WTC11 (cell line): ENCODE measurements at regions not wholly inside any gene's neighbourhood (a gene's known extent, or its start where the extent isn't known, plus 50 kb on each side); places are given as distances from the start of the nearest gene placed in this dataset.

ENCODE experiments used
- ATAC-seq: fragments of 200-7000 bp; cut with Tn5 transposase; 2 replicates; pipeline ENCODE4 v1.10.0; 2021; ENCODE audit warnings: mild to moderate bottlenecking, moderate library complexity
- CTCF ChIA-PET: fragments of 300-600 bp; sonication (Branson Sonifier 250); formaldehyde crosslinking; loops from one replicate; lab custom pipeline; 2021; ENCODE audit warnings: antibody characterized with exemption; lab: Charles Lee
- POLR2A ChIA-PET: fragments of 350-600 bp; sonication (Branson Sonifier 250); formaldehyde crosslinking; loops from one replicate; lab custom pipeline; 2021; ENCODE audit warnings: antibody characterized with exemption; lab: Charles Lee
- DNase-seq: peaks from one replicate; pipeline ENCODE4 v3.0.0; 2021; ENCODE audit warnings: low spot score
- H3K27ac Mint-ChIP-seq: 2 replicates; pipeline ENCODE4 v1.8.0; 2021; ENCODE audit warnings: mixed read lengths
- H3K27me3 Mint-ChIP-seq: 2 replicates; pipeline ENCODE4 v1.8.0; 2021; ENCODE audit warnings: low read depth, mild to moderate bottlenecking, moderate library complexity, mixed read lengths
- H3K36me3 Mint-ChIP-seq: 2 replicates; pipeline ENCODE4 v1.8.0; 2021; ENCODE audit warnings: mixed read lengths
- H3K4me1 Mint-ChIP-seq: 2 replicates; pipeline ENCODE4 v1.8.0; 2022; ENCODE audit warnings: mixed read lengths
- H3K4me3 Mint-ChIP-seq: 2 replicates; pipeline ENCODE4 v1.8.0; 2021; ENCODE audit warnings: mild to moderate bottlenecking, moderate library complexity, mixed read lengths
- H3K9me3 Mint-ChIP-seq: 2 replicates; pipeline ENCODE4 v1.8.0; 2021; ENCODE audit warnings: mixed read lengths
- ATF6 ChIP-seq: sonication (generic); formaldehyde crosslinking; IDR thresholded peaks from 2 replicates; pipeline ENCODE4 v1.8.1; 2023; ENCODE audit warnings: mild to moderate bottlenecking, missing genetic modification reagents
- CTCF ChIP-seq: fragments of 200-600 bp; IDR thresholded peaks from 2 replicates; pipeline ENCODE4 v1.8.0; 2022; ENCODE audit warnings: antibody characterized with exemption
- E2F5 ChIP-seq: sonication (generic); formaldehyde crosslinking; IDR thresholded peaks from 2 replicates; pipeline ENCODE4 v1.8.1; 2022; ENCODE audit warnings: mild to moderate bottlenecking, moderate library complexity, missing genetic modification reagents
- FOXP1 ChIP-seq: sonication (generic); formaldehyde crosslinking; IDR thresholded peaks from 2 replicates; pipeline ENCODE4 v1.8.0; 2022; ENCODE audit warnings: missing genetic modification reagents, mild to moderate bottlenecking, moderate library complexity, borderline replicate concordance
- IRF2 ChIP-seq: sonication (generic); formaldehyde crosslinking; IDR thresholded peaks from 2 replicates; pipeline ENCODE4 v1.8.0; 2022; ENCODE audit warnings: low read depth, missing genetic modification reagents, borderline replicate concordance
- JAZF1 ChIP-seq: fragments of 250-450 bp; sonication (Bioruptor Pico); IDR thresholded peaks from 2 replicates; pipeline ENCODE4 v1.9.0; 2021; ENCODE audit warnings: moderate library complexity, mild to moderate bottlenecking, inconsistent platforms
- MYBL2 ChIP-seq: sonication (generic); formaldehyde crosslinking; IDR thresholded peaks from 2 replicates; pipeline ENCODE4 v1.8.1; 2023; ENCODE audit warnings: mild to moderate bottlenecking, moderate library complexity, missing genetic modification reagents
- NFE2L1 ChIP-seq: sonication (generic); formaldehyde crosslinking; IDR thresholded peaks from 2 replicates; pipeline ENCODE4 v1.8.1; 2023; ENCODE audit warnings: missing genetic modification reagents
- SMAD4 ChIP-seq: sonication (generic); formaldehyde crosslinking; IDR thresholded peaks from 2 replicates; pipeline ENCODE4 v1.8.0; 2022; ENCODE audit warnings: mild to moderate bottlenecking, missing genetic modification reagents
- ZNF138 ChIP-seq: sonication (generic); formaldehyde crosslinking; conservative IDR thresholded peaks from 2 replicates; pipeline ENCODE4 v1.8.1; 2022; ENCODE audit warnings: mild to moderate bottlenecking, moderate library complexity, missing genetic modification reagents
- ZNF219 ChIP-seq: sonication (generic); formaldehyde crosslinking; IDR thresholded peaks from 2 replicates; pipeline ENCODE4 v1.8.0; 2023; ENCODE audit warnings: missing genetic modification reagents, mild to moderate bottlenecking, borderline replicate concordance
- ZNF263 ChIP-seq: sonication (generic); formaldehyde crosslinking; IDR thresholded peaks from 2 replicates; pipeline ENCODE4 v1.8.1; 2022; ENCODE audit warnings: low read depth, mild to moderate bottlenecking, moderate library complexity, missing genetic modification reagents
- ZNF396 ChIP-seq: fragments of 250-450 bp; sonication (Bioruptor Pico); IDR thresholded peaks from 2 replicates; pipeline ENCODE4 v1.8.0; 2021; ENCODE audit warnings: mild to moderate bottlenecking, moderate library complexity, borderline replicate concordance
- ZNF416 ChIP-seq: fragments of 250-450 bp; sonication (Bioruptor Pico); IDR thresholded peaks from 2 replicates; pipeline ENCODE4 v1.9.0; 2021; ENCODE audit warnings: mild to moderate bottlenecking, inconsistent platforms
- TF ChIP-seq, protein P1 (sequence below): sonication (generic); formaldehyde crosslinking; conservative IDR thresholded peaks from 2 replicates; pipeline ENCODE4 v1.8.1; 2023; ENCODE audit warnings: mild to moderate bottlenecking, low read depth, missing genetic modification reagents, moderate library complexity
- TF ChIP-seq, protein P2 (sequence below): sonication (generic); formaldehyde crosslinking; IDR thresholded peaks from 2 replicates; pipeline ENCODE4 v1.8.1; 2023; ENCODE audit warnings: mild to moderate bottlenecking, missing genetic modification reagents, moderate library complexity
- TF ChIP-seq, protein P3 (sequence below): fragments of 250-450 bp; sonication (Bioruptor Pico); IDR thresholded peaks from 2 replicates; pipeline ENCODE4 v1.9.0; 2021; ENCODE audit warnings: mild to moderate bottlenecking

GRCh38 chr4:96972920-96973319 lies 1133.0 kb downstream of the PDHA2 start (continued):
- TF ChIP-seq IRF2 (CRISPR knock-in tag) = no peak
- TF ChIP-seq NFE2L1 (CRISPR knock-in tag) = no peak
- TF ChIP-seq E2F5 (CRISPR knock-in tag) = no peak
- TF ChIP-seq, protein P1, sequence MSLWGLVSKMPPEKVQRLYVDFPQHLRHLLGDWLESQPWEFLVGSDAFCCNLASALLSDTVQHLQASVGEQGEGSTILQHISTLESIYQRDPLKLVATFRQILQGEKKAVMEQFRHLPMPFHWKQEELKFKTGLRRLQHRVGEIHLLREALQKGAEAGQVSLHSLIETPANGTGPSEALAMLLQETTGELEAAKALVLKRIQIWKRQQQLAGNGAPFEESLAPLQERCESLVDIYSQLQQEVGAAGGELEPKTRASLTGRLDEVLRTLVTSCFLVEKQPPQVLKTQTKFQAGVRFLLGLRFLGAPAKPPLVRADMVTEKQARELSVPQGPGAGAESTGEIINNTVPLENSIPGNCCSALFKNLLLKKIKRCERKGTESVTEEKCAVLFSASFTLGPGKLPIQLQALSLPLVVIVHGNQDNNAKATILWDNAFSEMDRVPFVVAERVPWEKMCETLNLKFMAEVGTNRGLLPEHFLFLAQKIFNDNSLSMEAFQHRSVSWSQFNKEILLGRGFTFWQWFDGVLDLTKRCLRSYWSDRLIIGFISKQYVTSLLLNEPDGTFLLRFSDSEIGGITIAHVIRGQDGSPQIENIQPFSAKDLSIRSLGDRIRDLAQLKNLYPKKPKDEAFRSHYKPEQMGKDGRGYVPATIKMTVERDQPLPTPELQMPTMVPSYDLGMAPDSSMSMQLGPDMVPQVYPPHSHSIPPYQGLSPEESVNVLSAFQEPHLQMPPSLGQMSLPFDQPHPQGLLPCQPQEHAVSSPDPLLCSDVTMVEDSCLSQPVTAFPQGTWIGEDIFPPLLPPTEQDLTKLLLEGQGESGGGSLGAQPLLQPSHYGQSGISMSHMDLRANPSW (CRISPR knock-in tag) = no peak

DNA sequence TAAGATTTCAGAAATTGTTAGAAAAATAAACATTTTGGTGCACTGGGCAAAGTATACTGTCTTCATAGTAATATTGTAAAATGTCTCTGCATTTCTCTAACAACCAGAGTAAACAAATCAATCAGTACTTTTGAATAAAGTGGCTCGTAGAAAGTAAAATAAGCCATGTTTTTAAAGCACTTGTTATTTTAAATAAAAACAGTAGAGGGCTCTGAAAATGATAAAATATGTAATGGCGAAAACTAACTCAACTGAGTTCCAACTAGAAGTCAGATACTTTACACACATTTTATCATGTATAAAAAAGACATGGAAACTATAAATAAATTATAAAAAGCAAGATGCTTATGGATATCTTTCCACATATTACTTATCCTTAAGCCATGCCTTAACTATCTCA lies 1134.4 kb downstream of the PDHA2 start:
- H3K9me3 Mint-ChIP-seq = peaks cover 15% of the 10 kb centered on the region
- POLR2A ChIA-PET = no interaction called here
- no peak overlapping the region for H3K4me3 Mint-ChIP-seq
- DNase-seq = no peak
- TF ChIP-seq, protein P2, sequence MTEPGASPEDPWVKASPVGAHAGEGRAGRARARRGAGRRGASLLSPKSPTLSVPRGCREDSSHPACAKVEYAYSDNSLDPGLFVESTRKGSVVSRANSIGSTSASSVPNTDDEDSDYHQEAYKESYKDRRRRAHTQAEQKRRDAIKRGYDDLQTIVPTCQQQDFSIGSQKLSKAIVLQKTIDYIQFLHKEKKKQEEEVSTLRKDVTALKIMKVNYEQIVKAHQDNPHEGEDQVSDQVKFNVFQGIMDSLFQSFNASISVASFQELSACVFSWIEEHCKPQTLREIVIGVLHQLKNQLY (CRISPR knock-in tag) = no peak
- CTCF ChIA-PET = no interaction called here
- no peak for ATAC-seq
- H3K27me3 Mint-ChIP-seq = no peaks in the 10 kb centered on the region
- H3K36me3 Mint-ChIP-seq = peaks cover 4% of the 10 kb centered on the region; the same call in 1 of the 2 replicates
- H3K4me1 Mint-ChIP-seq = no peaks in the 10 kb centered on the region
- H3K27ac Mint-ChIP-seq = no peak overlapping the region

- ChIA-PET POLR2A (no interaction called here), CTCF (no interaction called here)
- Mint-ChIP-seq H3K4me3 (no peak overlapping the region), H3K27ac (no peak overlapping the region), H3K4me1 (peaks cover 7% of the 10 kb centered on the region), H3K9me3 (peaks cover 17% of the 10 kb centered on the region), H3K36me3 (peaks cover 11% of the 10 kb centered on the region), H3K27me3 (no peaks in the 10 kb centered on the region)
- ATAC-seq (no peak), DNase-seq (no peak)
- TF ChIP-seq ZNF396 (no peak), ZNF416 (CRISPR knock-in tag) (no peak), IRF2 (CRISPR knock-in tag) (no peak), E2F5 (CRISPR knock-in tag) (no peak), JAZF1 (CRISPR knock-in tag) (no peak), ZNF219 (CRISPR knock-in tag) (no peak), ZNF263 (CRISPR knock-in tag) (no peak), ATF6 (no peak), FOXP1 (no peak), SMAD4 (CRISPR knock-in tag) (no peak), ZNF138 (CRISPR knock-in tag) (no peak), CTCF (no peak), MYBL2 (no peak)
- TF ChIP-seq, protein P3, sequence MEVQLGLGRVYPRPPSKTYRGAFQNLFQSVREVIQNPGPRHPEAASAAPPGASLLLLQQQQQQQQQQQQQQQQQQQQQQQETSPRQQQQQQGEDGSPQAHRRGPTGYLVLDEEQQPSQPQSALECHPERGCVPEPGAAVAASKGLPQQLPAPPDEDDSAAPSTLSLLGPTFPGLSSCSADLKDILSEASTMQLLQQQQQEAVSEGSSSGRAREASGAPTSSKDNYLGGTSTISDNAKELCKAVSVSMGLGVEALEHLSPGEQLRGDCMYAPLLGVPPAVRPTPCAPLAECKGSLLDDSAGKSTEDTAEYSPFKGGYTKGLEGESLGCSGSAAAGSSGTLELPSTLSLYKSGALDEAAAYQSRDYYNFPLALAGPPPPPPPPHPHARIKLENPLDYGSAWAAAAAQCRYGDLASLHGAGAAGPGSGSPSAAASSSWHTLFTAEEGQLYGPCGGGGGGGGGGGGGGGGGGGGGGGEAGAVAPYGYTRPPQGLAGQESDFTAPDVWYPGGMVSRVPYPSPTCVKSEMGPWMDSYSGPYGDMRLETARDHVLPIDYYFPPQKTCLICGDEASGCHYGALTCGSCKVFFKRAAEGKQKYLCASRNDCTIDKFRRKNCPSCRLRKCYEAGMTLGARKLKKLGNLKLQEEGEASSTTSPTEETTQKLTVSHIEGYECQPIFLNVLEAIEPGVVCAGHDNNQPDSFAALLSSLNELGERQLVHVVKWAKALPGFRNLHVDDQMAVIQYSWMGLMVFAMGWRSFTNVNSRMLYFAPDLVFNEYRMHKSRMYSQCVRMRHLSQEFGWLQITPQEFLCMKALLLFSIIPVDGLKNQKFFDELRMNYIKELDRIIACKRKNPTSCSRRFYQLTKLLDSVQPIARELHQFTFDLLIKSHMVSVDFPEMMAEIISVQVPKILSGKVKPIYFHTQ (CRISPR knock-in tag) = no peak
- TF ChIP-seq, protein P1 (CRISPR knock-in tag) = no peak
Observed at GRCh38 chr4:96983830-96984229, 1143.9 kb downstream of the PDHA2 start.
